GM10248 (cell line): ENCODE measurements at regions not wholly inside any gene's neighbourhood (a gene's known extent, or its start where the extent isn't known, plus 50 kb on each side); places are given as distances from the start of the nearest gene placed in this dataset.
"Not testable (repeated sequence)": the region's sequence is repeated elsewhere in the genome, so short reads cannot be mapped to it uniquely, and the experiment has no call there.

ENCODE experiments used
- CTCF ChIA-PET: fragments of 300-600 bp; sonication (Branson Sonifier 250); formaldehyde crosslinking; extraction: SDS; loops from one replicate; lab custom pipeline; 2021; ENCODE audit warnings: antibody characterized with exemption; lab: Yijun Ruan, JAX
- POLR2A ChIA-PET: fragments of 350-650 bp; sonication (Branson Sonifier 250); formaldehyde crosslinking; extraction: SDS; loops from one replicate; lab custom pipeline; 2020; ENCODE audit warnings: antibody characterized with exemption; lab: Yijun Ruan, JAX
- DNase-seq: peaks from one replicate; pipeline ENCODE4 v3.0.0; 2012; ENCODE audit errors: extremely low spot score
- CTCF ChIP-seq: IDR thresholded peaks from 2 replicates; pipeline ENCODE4 v1.5.1; 2012; ENCODE audit warnings: mild to moderate bottlenecking, low read depth; ENCODE audit errors: extremely low read depth, missing control alignments, control extremely low read depth

GRCh38 chr2:152255918-152256317, 79.1 kb upstream of the FMNL2 start:
- POLR2A ChIA-PET, result no interaction called here
- CTCF ChIA-PET, result interaction anchor here (1.5 kb wide), 1 partner anchor 11 kb away, joined by 5 read pairs; no protein-coding TSS in a partner anchor
- no peak for DNase-seq
- TF ChIP-seq CTCF, result no peak

- no peak for DNase-seq
- ChIA-PET POLR2A (no interaction called here), CTCF (no interaction called here)
- no peak for TF ChIP-seq CTCF
Measured at GRCh38 chr2:152260939-152261338, 74.0 kb upstream of the FMNL2 start.

GRCh38 chr2:152263911-152264310, 71.1 kb upstream of the FMNL2 start:
- no peak for DNase-seq
- CTCF ChIA-PET, result no interaction called here
- POLR2A ChIA-PET, result no interaction called here
- TF ChIP-seq CTCF, result no peak

GRCh38 chr2:152273732-152274260, 61.2 kb upstream of the FMNL2 start:
- POLR2A ChIA-PET, DNase-seq: not testable (repeated sequence)
- CTCF ChIA-PET, result interaction anchor here (1.2 kb wide), 1 partner anchor 21 kb away, joined by 3 read pairs; no protein-coding TSS in a partner anchor

GRCh38 chr2:152277896-152278295, 57.1 kb upstream of the FMNL2 start:
- POLR2A ChIA-PET, DNase-seq, CTCF ChIA-PET: not testable (repeated sequence)

GRCh38 chr2:152278526-152278925, 56.4 kb upstream of the FMNL2 start:
- no peak for DNase-seq
- ChIA-PET POLR2A (no interaction called here), CTCF (no interaction called here)
- no peak for TF ChIP-seq CTCF

- POLR2A ChIA-PET, DNase-seq, CTCF ChIA-PET: not testable (repeated sequence)
Measured at GRCh38 chr2:152279367-152279766, 55.6 kb upstream of the FMNL2 start.

- no peak for TF ChIP-seq CTCF
- no peak for DNase-seq
- CTCF ChIA-PET, result no interaction called here
- POLR2A ChIA-PET, result no interaction called here
Measured at GRCh38 chr2:152280780-152281179, 54.2 kb upstream of the FMNL2 start.
